ENCODE measurements at regions not wholly inside any gene's neighbourhood (a gene's known extent, or its start where the extent isn't known, plus 50 kb on each side); places are given as distances from the start of the nearest gene placed in this dataset.

- TF ChIP-seq ZFP30 (CRISPR knock-in tag; IDR thresholded peaks at IDR 0.05) (no peak), ARNTL (CRISPR knock-in tag; IDR thresholded peaks at IDR 0.05; ENCODE audit: borderline replicate concordance, low read depth) (no peak), CREB5 (CRISPR knock-in tag; IDR thresholded peaks at IDR 0.05; ENCODE audit: low read depth) (no peak), ZNF8 (CRISPR knock-in tag; IDR thresholded peaks at IDR 0.05) (no peak), PATZ1 (CRISPR knock-in tag; IDR thresholded peaks at IDR 0.05; ENCODE audit: borderline replicate concordance) (no peak), PPARA (CRISPR knock-in tag; IDR thresholded peaks at IDR 0.05; ENCODE audit: borderline replicate concordance) (no peak), CSDC2 (CRISPR knock-in tag; IDR thresholded peaks at IDR 0.05) (no peak), RARB (CRISPR knock-in tag; IDR thresholded peaks at IDR 0.05) (no peak), ZC3H10 (CRISPR knock-in tag; IDR thresholded peaks at IDR 0.05) (no peak)
These were observed 343.6 kb downstream of the ACTR3B start for GRCh38 chr7:153103202-153103601.

Data from SK-N-SH treated with all-trans-retinoic acid at 6 μM for 48 hours (cell line).